ENCODE measurements at regions not wholly inside any gene's neighbourhood (a gene's known extent, or its start where the extent isn't known, plus 50 kb on each side); places are given as distances from the start of the nearest gene placed in this dataset.

DNA sequence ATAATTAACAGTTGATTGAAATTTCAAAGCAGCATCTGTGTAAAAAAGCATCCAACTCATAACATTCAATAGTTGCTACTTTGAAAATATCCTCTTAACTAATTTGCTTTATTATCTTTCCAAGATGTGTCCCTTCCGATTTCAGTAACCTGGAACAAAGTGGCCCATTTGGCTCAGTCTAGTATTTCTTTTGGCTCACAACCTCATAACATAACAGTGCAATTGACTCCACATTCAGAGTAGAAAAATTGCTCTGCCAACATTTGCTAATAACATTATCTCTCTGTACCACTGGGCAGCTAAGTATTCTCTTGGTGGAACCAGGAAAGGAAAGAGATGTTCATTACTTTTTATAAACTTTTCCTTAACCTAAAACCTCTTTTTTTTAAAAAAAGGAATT lies 571.1 kb upstream of the ARGLU1 start:
- TF ChIP-seq, protein P1, sequence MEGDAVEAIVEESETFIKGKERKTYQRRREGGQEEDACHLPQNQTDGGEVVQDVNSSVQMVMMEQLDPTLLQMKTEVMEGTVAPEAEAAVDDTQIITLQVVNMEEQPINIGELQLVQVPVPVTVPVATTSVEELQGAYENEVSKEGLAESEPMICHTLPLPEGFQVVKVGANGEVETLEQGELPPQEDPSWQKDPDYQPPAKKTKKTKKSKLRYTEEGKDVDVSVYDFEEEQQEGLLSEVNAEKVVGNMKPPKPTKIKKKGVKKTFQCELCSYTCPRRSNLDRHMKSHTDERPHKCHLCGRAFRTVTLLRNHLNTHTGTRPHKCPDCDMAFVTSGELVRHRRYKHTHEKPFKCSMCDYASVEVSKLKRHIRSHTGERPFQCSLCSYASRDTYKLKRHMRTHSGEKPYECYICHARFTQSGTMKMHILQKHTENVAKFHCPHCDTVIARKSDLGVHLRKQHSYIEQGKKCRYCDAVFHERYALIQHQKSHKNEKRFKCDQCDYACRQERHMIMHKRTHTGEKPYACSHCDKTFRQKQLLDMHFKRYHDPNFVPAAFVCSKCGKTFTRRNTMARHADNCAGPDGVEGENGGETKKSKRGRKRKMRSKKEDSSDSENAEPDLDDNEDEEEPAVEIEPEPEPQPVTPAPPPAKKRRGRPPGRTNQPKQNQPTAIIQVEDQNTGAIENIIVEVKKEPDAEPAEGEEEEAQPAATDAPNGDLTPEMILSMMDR (IDR thresholded peaks at IDR 0.05; ENCODE audit: control insufficient read depth, insufficient read depth, low read depth, low read length, missing control alignments): no peak
- no peak for DNase-seq (ENCODE audit: low read depth)
- no peak overlapping the region for H3K4me3 ChIP-seq (ENCODE audit: control insufficient read depth, low read depth, low read length)

- TF ChIP-seq, protein P1 (IDR thresholded peaks at IDR 0.05; ENCODE audit: control insufficient read depth, insufficient read depth, low read depth, low read length, missing control alignments): no peak
- no peak overlapping the region for H3K4me3 ChIP-seq (ENCODE audit: control insufficient read depth, low read depth, low read length)
Measured at GRCh38 chr13:107138486-107138885, 570.5 kb upstream of the ARGLU1 start.

GRCh38 chr13:107133950-107134349 lies 566.0 kb upstream of the ARGLU1 start:
- DNase-seq (ENCODE audit: low read depth): no peak
- TF ChIP-seq, protein P1 (IDR thresholded peaks at IDR 0.05; ENCODE audit: control insufficient read depth, insufficient read depth, low read depth, low read length, missing control alignments): no peak
- no peak overlapping the region for H3K4me3 ChIP-seq (ENCODE audit: control insufficient read depth, low read depth, low read length)

More at GRCh38 chr13:107138486-107138885, 570.5 kb upstream of the ARGLU1 start:
- DNase-seq (ENCODE audit: low read depth): no peak

- TF ChIP-seq, protein P1 (IDR thresholded peaks at IDR 0.05; ENCODE audit: control insufficient read depth, insufficient read depth, low read depth, low read length, missing control alignments): no peak
- H3K4me3 ChIP-seq (ENCODE audit: control insufficient read depth, low read depth, low read length): no peak overlapping the region
- DNase-seq (ENCODE audit: low read depth): no peak
Measured at GRCh38 chr13:107130566-107130965, 562.6 kb upstream of the ARGLU1 start.

DNA sequence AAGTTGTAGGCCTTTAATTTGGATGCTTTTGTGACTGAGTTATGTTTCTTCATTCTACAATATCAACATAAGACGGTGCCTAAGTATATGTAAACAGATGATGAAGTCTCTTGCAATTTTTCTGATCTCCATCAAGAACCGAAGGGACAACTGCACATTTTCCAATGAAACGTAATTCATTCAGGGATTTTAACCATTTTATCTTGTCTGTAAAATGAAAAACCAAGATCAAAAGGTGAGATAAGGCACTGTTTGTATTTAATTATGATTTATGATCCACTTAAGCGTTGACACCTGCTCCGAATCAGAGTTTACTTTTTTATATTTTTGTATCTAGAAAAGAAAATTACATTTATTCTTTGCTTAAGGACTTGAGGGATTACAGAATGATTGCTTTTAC lies 556.8 kb upstream of the ARGLU1 start:
- H3K4me3 ChIP-seq (ENCODE audit: control insufficient read depth, low read depth, low read length): no peak overlapping the region
- TF ChIP-seq, protein P1 (IDR thresholded peaks at IDR 0.05; ENCODE audit: control insufficient read depth, insufficient read depth, low read depth, low read length, missing control alignments): no peak
- DNase-seq (ENCODE audit: low read depth): no peak

- no peak for DNase-seq (ENCODE audit: low read depth)
Measured at GRCh38 chr13:107124129-107124718, 556.3 kb upstream of the ARGLU1 start.

More at GRCh38 chr13:107124129-107124718, 556.3 kb upstream of the ARGLU1 start:
- TF ChIP-seq, protein P1 (IDR thresholded peaks at IDR 0.05; ENCODE audit: control insufficient read depth, insufficient read depth, low read depth, low read length, missing control alignments): peak; percentile 34
- no peak overlapping the region for H3K4me3 ChIP-seq (ENCODE audit: control insufficient read depth, low read depth, low read length)
